B cell (primary cell): ENCODE measurements at regions not wholly inside any gene's neighbourhood (a gene's known extent, or its start where the extent isn't known, plus 50 kb on each side); places are given as distances from the start of the nearest gene placed in this dataset.

Source experiments
- ATAC-seq: fragments of 200-7000 bp; cut with Tn5 transposase; one replicate; pipeline ENCODE4 v1.10.0; 2021; ENCODE audit warnings: low read depth, mild to moderate bottlenecking, moderate number of reproducible peaks, moderate library complexity
- CTCF ChIA-PET: fragments of 350-600 bp; sonication (Branson Sonifier 250); formaldehyde crosslinking; loops from one replicate; lab custom pipeline; 2021; ENCODE audit warnings: antibody characterized with exemption, inconsistent platforms; lab: Charles Lee
- POLR2A ChIA-PET: fragments of 350-600 bp; sonication (Branson Sonifier 250); formaldehyde crosslinking; loops from one replicate; lab custom pipeline; 2021; ENCODE audit warnings: antibody characterized with exemption; lab: Charles Lee
- DNase-seq: peaks from one replicate; pipeline ENCODE4 v3.0.0; 2013
- H2AFZ ChIP-seq: 2 replicates; pipeline ENCODE4 v1.6.1; 2012; ENCODE audit warnings: mild to moderate bottlenecking, low read depth, low read length; ENCODE audit not compliant: insufficient read depth, poor library complexity, severe bottlenecking
- H3K27ac ChIP-seq, 2 donors: 1 replicate in 1 of 2; 2 replicates in 1 of 2; pipeline ENCODE4 v1.5.1; 2012 to 2013; ENCODE audit warnings: low read length in 2 of 2, mild to moderate bottlenecking in 2 of 2, moderate library complexity in 1 of 2
- H3K27me3 ChIP-seq, 4 experiments: fragments of 200-600 bp in 1 of 4; sonication (generic) in 1 of 4; replicated peaks in 1 of 4; 1 replicate in 2 of 4; 2 replicates in 2 of 4; pipeline versions ENCODE4 v1.6.1 to v1.7.0; 2013 to 2016; ENCODE audit warnings: low read length in 3 of 4, mild to moderate bottlenecking in 2 of 4, mixed read lengths in 1 of 4, moderate library complexity in 1 of 4; ENCODE audit not compliant: insufficient read depth in 4 of 4, control insufficient read depth in 3 of 4; ENCODE audit errors: control extremely low read depth in 1 of 4
- H3K36me3 ChIP-seq, 2 experiments: replicated peaks in 1 of 2; 1 replicate in 1 of 2; 2 replicates in 1 of 2; pipeline versions ENCODE4 v1.6.1 to v1.7.1; 2013; ENCODE audit warnings: low read length in 1 of 2; ENCODE audit not compliant: insufficient read depth in 2 of 2, control insufficient read depth in 1 of 2; ENCODE audit errors: control extremely low read depth in 1 of 2, extremely low read depth in 1 of 2
- H3K4me1 ChIP-seq, 2 donors: fragments of 200-600 bp in 1 of 2; sonication (generic) in 1 of 2; 1 replicate in 1 of 2; 2 replicates in 1 of 2; pipeline versions ENCODE4 v1.5.1 to v1.6.1; 2013 to 2017; ENCODE audit warnings: low read length in 2 of 2; ENCODE audit not compliant: control insufficient read depth in 2 of 2, insufficient read depth in 2 of 2
- H3K4me2 ChIP-seq: replicated peaks from 2 replicates; pipeline ENCODE3; 2012; ENCODE audit warnings: mild to moderate bottlenecking, low read depth, low read length; ENCODE audit not compliant: poor library complexity, severe bottlenecking
- H3K4me3 ChIP-seq, 5 experiments: fragments of 200-600 bp in 1 of 5; sonication (generic) in 1 of 5; 1 replicate in 3 of 5; 2 replicates in 2 of 5; pipeline versions ENCODE4 v1.5.1 to v1.7.0; 2011 to 2016; ENCODE audit warnings: low read length in 4 of 5, mild to moderate bottlenecking in 4 of 5, low read depth in 2 of 5, control low read depth in 1 of 5, moderate library complexity in 1 of 5; ENCODE audit not compliant: insufficient read depth in 1 of 5; ENCODE audit errors: control extremely low read depth in 1 of 5, extremely low read depth in 1 of 5
- H3K79me2 ChIP-seq: fragments of 200-600 bp; sonication (generic); one replicate; pipeline ENCODE4 v1.6.0; 2016; ENCODE audit warnings: low read length; ENCODE audit not compliant: control insufficient read depth, insufficient read depth
- H3K9ac ChIP-seq: fragments of 200-600 bp; sonication (generic); 2 replicates; pipeline ENCODE4 v1.6.1; 2017; ENCODE audit warnings: mild to moderate bottlenecking, low read length, moderate library complexity
- H3K9me3 ChIP-seq, 3 donors: one replicate each; pipeline versions ENCODE4 v1.6.1 to v1.7.1; 2013; ENCODE audit warnings: low read length in 2 of 3; ENCODE audit not compliant: control insufficient read depth in 2 of 3, insufficient read depth in 1 of 3; ENCODE audit errors: control extremely low read depth in 1 of 3
- H4K20me1 ChIP-seq: 2 replicates; pipeline ENCODE4 v1.6.0; 2012; ENCODE audit warnings: mild to moderate bottlenecking, low read length; ENCODE audit not compliant: insufficient read depth, control insufficient read depth, poor library complexity, severe bottlenecking
- H3K27ac Mint-ChIP-seq: one replicate; pipeline ENCODE4 v1.8.0; 2021; ENCODE audit warnings: mixed read lengths
- H3K27me3 Mint-ChIP-seq: one replicate; pipeline ENCODE4 v1.8.0; 2021; ENCODE audit warnings: mixed read lengths
- H3K4me1 Mint-ChIP-seq: one replicate; pipeline ENCODE4 v1.8.0; 2021; ENCODE audit warnings: mixed read lengths
- H3K4me3 Mint-ChIP-seq: one replicate; pipeline ENCODE4 v1.8.0; 2021; ENCODE audit warnings: mixed read lengths
- H3K9me3 Mint-ChIP-seq: one replicate; pipeline ENCODE4 v1.8.0; 2022; ENCODE audit warnings: mixed read lengths; ENCODE audit not compliant: insufficient read depth
- CTCF ChIP-seq: fragments of 200-600 bp; IDR thresholded peaks from one replicate; pipeline ENCODE4 v1.8.0; 2022; ENCODE audit warnings: antibody characterized with exemption, mild to moderate bottlenecking
- EZH2 ChIP-seq: IDR thresholded peaks from 2 replicates; pipeline ENCODE4 v1.6.1; 2012; ENCODE audit warnings: borderline replicate concordance, low read depth, mild to moderate bottlenecking, moderate library complexity, low read length; ENCODE audit not compliant: insufficient read depth, poor library complexity, severe bottlenecking
- WGBS: methylation state at CpG from one replicate; pipeline ENCODE4 v1.1.5; 2013; ENCODE audit warnings: missing lambda C conversion rate; ENCODE audit not compliant: insufficient coverage; 5-methylcytosine and 5-hydroxymethylcytosine counted together
- intact Hi-C: fragments of 100-400 bp; cut with micrococcal nuclease; formaldehyde crosslinking; loops from one replicate; pipeline ENCODE4 v1.10.0; 2022

- no peaks in the 10 kb centered on the region for H3K9me3 ChIP-seq
- no peaks in the 10 kb centered on the region for H3K27me3 ChIP-seq
- Mint-ChIP-seq H3K27ac (no peak overlapping the region), H3K9me3 (peaks cover 2% of the 10 kb centered on the region), H3K4me1 (no peaks in the 10 kb centered on the region), H3K27me3 (no peaks in the 10 kb centered on the region), H3K4me3 (no peak overlapping the region)
- H3K79me2 ChIP-seq = no peaks in the 10 kb centered on the region
- no peak overlapping the region for H3K4me3 ChIP-seq
- H3K4me1 ChIP-seq = no peaks in the 10 kb centered on the region
- no peak overlapping the region for H3K27ac ChIP-seq
- no CpG with 5 or more reads among the region's 1 CpG for WGBS
- H4K20me1 ChIP-seq = no peaks in the 10 kb centered on the region
- intact Hi-C loops = no loop called here
- H3K36me3 ChIP-seq = no peaks in the 10 kb centered on the region
- CTCF ChIA-PET = no interaction called here
- no peak for ATAC-seq
- no peak for DNase-seq
- no peak for TF ChIP-seq CTCF
- no peak for TF ChIP-seq EZH2
- H3K4me2 ChIP-seq = no peak overlapping the region
- no peak overlapping the region for H2AFZ ChIP-seq
- H3K9ac ChIP-seq = no peak overlapping the region
- POLR2A ChIA-PET = no interaction called here
Measured at GRCh38 chr18:40016405-40016804, 1938.6 kb upstream of the PIK3C3 start.

GRCh38 chr18:40013001-40013609, 1941.9 kb upstream of the PIK3C3 start:
- H3K4me1 Mint-ChIP-seq = no peaks in the 10 kb centered on the region
- ATAC-seq = no peak
- H4K20me1 ChIP-seq = no peaks in the 10 kb centered on the region
- H3K4me3 Mint-ChIP-seq = no peak overlapping the region
- TF ChIP-seq CTCF = no peak
- no peak for TF ChIP-seq EZH2
- H3K4me1 ChIP-seq = no peaks in the 10 kb centered on the region
- no peaks in the 10 kb centered on the region for H3K9me3 ChIP-seq
- H2AFZ ChIP-seq = no peak overlapping the region
- H3K27me3 Mint-ChIP-seq = no peaks in the 10 kb centered on the region
- H3K36me3 ChIP-seq = no peaks in the 10 kb centered on the region
- H3K27ac ChIP-seq = no peak overlapping the region
- POLR2A ChIA-PET = no interaction called here
- H3K79me2 ChIP-seq = no peaks in the 10 kb centered on the region
- H3K9me3 Mint-ChIP-seq = peaks cover 4% of the 10 kb centered on the region
- no peak overlapping the region for H3K4me3 ChIP-seq
- DNase-seq = no peak
- H3K9ac ChIP-seq = no peak overlapping the region
- H3K27ac Mint-ChIP-seq = no peak overlapping the region
- intact Hi-C loops = no loop called here
- H3K4me2 ChIP-seq = no peak overlapping the region
- no peaks in the 10 kb centered on the region for H3K27me3 ChIP-seq
- CTCF ChIA-PET = no interaction called here
